ENCODE measurements at regions not wholly inside any gene's neighbourhood (a gene's known extent, or its start where the extent isn't known, plus 50 kb on each side); places are given as distances from the start of the nearest gene placed in this dataset.
"Not testable (repeated sequence)": the region's sequence is repeated elsewhere in the genome, so short reads cannot be mapped to it uniquely, and the experiment has no call there.

- H3K36me3 ChIP-seq (ENCODE audit: control insufficient read depth, insufficient read depth, low read length); CTCF ChIA-PET; H3K36me3 Mint-ChIP-seq (ENCODE audit: insufficient read depth, unreplicated experiment); intact Hi-C loops (cut with micrococcal nuclease; ENCODE audit: unreplicated experiment); H3K27me3 ChIP-seq (replicated peaks; ENCODE audit: control insufficient read depth, insufficient read depth, low read length); H3K4me1 Mint-ChIP-seq (ENCODE audit: low read depth, unreplicated experiment); H3K27me3 Mint-ChIP-seq (ENCODE audit: insufficient read depth, unreplicated experiment); POLR2A ChIA-PET; H3K9me3 ChIP-seq; H3K4me3 Mint-ChIP-seq (ENCODE audit: unreplicated experiment); H3K4me1 ChIP-seq; H3K27ac Mint-ChIP-seq (ENCODE audit: unreplicated experiment); H3K4me3 ChIP-seq (ENCODE audit: low read depth, low read length); H3K9me3 Mint-ChIP-seq (ENCODE audit: unreplicated experiment); DNase-seq; BruUV-seq (replicated peaks): not testable (repeated sequence)
These were observed 109.3 kb downstream of the GTF2IRD2B start for GRCh38 chr7:75201606-75202079.

GRCh38 chr7:75205367-75206085, 113.1 kb downstream of the GTF2IRD2B start:
- POLR2A ChIA-PET; DNase-seq; H3K4me1 Mint-ChIP-seq (ENCODE audit: low read depth, unreplicated experiment); H3K9me3 Mint-ChIP-seq (ENCODE audit: unreplicated experiment); H3K27ac Mint-ChIP-seq (ENCODE audit: unreplicated experiment); intact Hi-C loops (cut with micrococcal nuclease; ENCODE audit: unreplicated experiment); H3K27me3 Mint-ChIP-seq (ENCODE audit: insufficient read depth, unreplicated experiment); H3K4me3 ChIP-seq (ENCODE audit: low read depth, low read length); H3K4me3 Mint-ChIP-seq (ENCODE audit: unreplicated experiment); H3K27me3 ChIP-seq (replicated peaks; ENCODE audit: control insufficient read depth, insufficient read depth, low read length); H3K9me3 ChIP-seq; H3K36me3 Mint-ChIP-seq (ENCODE audit: insufficient read depth, unreplicated experiment); H3K36me3 ChIP-seq (ENCODE audit: control insufficient read depth, insufficient read depth, low read length); BruUV-seq (replicated peaks); H3K4me1 ChIP-seq; CTCF ChIA-PET: not testable (repeated sequence)

- H3K36me3 ChIP-seq (ENCODE audit: control insufficient read depth, insufficient read depth, low read length); H3K4me1 Mint-ChIP-seq (ENCODE audit: low read depth, unreplicated experiment); H3K36me3 Mint-ChIP-seq (ENCODE audit: insufficient read depth, unreplicated experiment); POLR2A ChIA-PET; BruUV-seq (replicated peaks); H3K27me3 Mint-ChIP-seq (ENCODE audit: insufficient read depth, unreplicated experiment); CTCF ChIA-PET; intact Hi-C loops (cut with micrococcal nuclease; ENCODE audit: unreplicated experiment); H3K4me1 ChIP-seq; H3K9me3 ChIP-seq; H3K27me3 ChIP-seq (replicated peaks; ENCODE audit: control insufficient read depth, insufficient read depth, low read length); H3K27ac Mint-ChIP-seq (ENCODE audit: unreplicated experiment); DNase-seq; H3K4me3 ChIP-seq (ENCODE audit: low read depth, low read length); H3K4me3 Mint-ChIP-seq (ENCODE audit: unreplicated experiment); H3K9me3 Mint-ChIP-seq (ENCODE audit: unreplicated experiment): not testable (repeated sequence)
These were observed 123.1 kb downstream of the GTF2IRD2B start for GRCh38 chr7:75215460-75215859.

GRCh38 chr7:75216963-75217362, 124.6 kb downstream of the GTF2IRD2B start:
- H3K4me1 Mint-ChIP-seq (ENCODE audit: low read depth, unreplicated experiment); H3K27ac Mint-ChIP-seq (ENCODE audit: unreplicated experiment); POLR2A ChIA-PET; BruUV-seq (replicated peaks); DNase-seq; H3K36me3 Mint-ChIP-seq (ENCODE audit: insufficient read depth, unreplicated experiment); H3K4me3 ChIP-seq (ENCODE audit: low read depth, low read length); intact Hi-C loops (cut with micrococcal nuclease; ENCODE audit: unreplicated experiment); H3K4me1 ChIP-seq; CTCF ChIA-PET; H3K36me3 ChIP-seq (ENCODE audit: control insufficient read depth, insufficient read depth, low read length); H3K27me3 ChIP-seq (replicated peaks; ENCODE audit: control insufficient read depth, insufficient read depth, low read length); H3K9me3 ChIP-seq; H3K9me3 Mint-ChIP-seq (ENCODE audit: unreplicated experiment); H3K4me3 Mint-ChIP-seq (ENCODE audit: unreplicated experiment); H3K27me3 Mint-ChIP-seq (ENCODE audit: insufficient read depth, unreplicated experiment): not testable (repeated sequence)

GRCh38 chr7:75226102-75226501, 133.7 kb downstream of the GTF2IRD2B start:
- H3K27ac Mint-ChIP-seq (ENCODE audit: unreplicated experiment); H3K4me1 Mint-ChIP-seq (ENCODE audit: low read depth, unreplicated experiment); CTCF ChIA-PET; H3K27me3 ChIP-seq (replicated peaks; ENCODE audit: control insufficient read depth, insufficient read depth, low read length); H3K36me3 ChIP-seq (ENCODE audit: control insufficient read depth, insufficient read depth, low read length); BruUV-seq (replicated peaks); H3K4me3 Mint-ChIP-seq (ENCODE audit: unreplicated experiment); H3K9me3 Mint-ChIP-seq (ENCODE audit: unreplicated experiment); H3K27me3 Mint-ChIP-seq (ENCODE audit: insufficient read depth, unreplicated experiment); DNase-seq; H3K4me3 ChIP-seq (ENCODE audit: low read depth, low read length); intact Hi-C loops (cut with micrococcal nuclease; ENCODE audit: unreplicated experiment); H3K4me1 ChIP-seq; H3K9me3 ChIP-seq; POLR2A ChIA-PET; H3K36me3 Mint-ChIP-seq (ENCODE audit: insufficient read depth, unreplicated experiment): not testable (repeated sequence)

GRCh38 chr7:75229558-75229957, 137.2 kb downstream of the GTF2IRD2B start:
- H3K36me3 Mint-ChIP-seq (ENCODE audit: insufficient read depth, unreplicated experiment); H3K9me3 Mint-ChIP-seq (ENCODE audit: unreplicated experiment); BruUV-seq (replicated peaks); CTCF ChIA-PET; DNase-seq; H3K27ac Mint-ChIP-seq (ENCODE audit: unreplicated experiment); H3K4me3 Mint-ChIP-seq (ENCODE audit: unreplicated experiment); POLR2A ChIA-PET; H3K4me3 ChIP-seq (ENCODE audit: low read depth, low read length); H3K27me3 ChIP-seq (replicated peaks; ENCODE audit: control insufficient read depth, insufficient read depth, low read length); H3K4me1 ChIP-seq; intact Hi-C loops (cut with micrococcal nuclease; ENCODE audit: unreplicated experiment); H3K27me3 Mint-ChIP-seq (ENCODE audit: insufficient read depth, unreplicated experiment); H3K36me3 ChIP-seq (ENCODE audit: control insufficient read depth, insufficient read depth, low read length); H3K4me1 Mint-ChIP-seq (ENCODE audit: low read depth, unreplicated experiment); H3K9me3 ChIP-seq: not testable (repeated sequence)

GRCh38 chr7:75230558-75230957, 138.2 kb downstream of the GTF2IRD2B start:
- H3K9me3 Mint-ChIP-seq (ENCODE audit: unreplicated experiment); H3K4me1 ChIP-seq; intact Hi-C loops (cut with micrococcal nuclease; ENCODE audit: unreplicated experiment); H3K4me3 ChIP-seq (ENCODE audit: low read depth, low read length); H3K4me1 Mint-ChIP-seq (ENCODE audit: low read depth, unreplicated experiment); BruUV-seq (replicated peaks); CTCF ChIA-PET; H3K36me3 Mint-ChIP-seq (ENCODE audit: insufficient read depth, unreplicated experiment); H3K36me3 ChIP-seq (ENCODE audit: control insufficient read depth, insufficient read depth, low read length); H3K27ac Mint-ChIP-seq (ENCODE audit: unreplicated experiment); H3K9me3 ChIP-seq; H3K27me3 ChIP-seq (replicated peaks; ENCODE audit: control insufficient read depth, insufficient read depth, low read length); H3K4me3 Mint-ChIP-seq (ENCODE audit: unreplicated experiment); H3K27me3 Mint-ChIP-seq (ENCODE audit: insufficient read depth, unreplicated experiment); POLR2A ChIA-PET; DNase-seq: not testable (repeated sequence)

All from Caco-2 (cell line).